ENCODE measurements at regions not wholly inside any gene's neighbourhood (a gene's known extent, or its start where the extent isn't known, plus 50 kb on each side); places are given as distances from the start of the nearest gene placed in this dataset.

GRCh38 chr3:95613993-95614392 lies 1200.4 kb upstream of the EPHA6 start:
- WGBS, 3 donors, result 55 to 64% (median 58%) methylated on average over 1 of the region's 1 CpG
- H3K4me3 ChIP-seq, result no peak overlapping the region
- intact Hi-C loops (cut with DNase I), result no loop called here
- DNase-seq (no peak), ATAC-seq (no peak)
- no peaks in the 10 kb centered on the region for H3K9me3 ChIP-seq
- H3K4me1 ChIP-seq, result no peaks in the 10 kb centered on the region
- H3K27me3 ChIP-seq (ENCODE audit: insufficient read depth in 3 of 3, low read length in 2 of 3), result no peaks in the 10 kb centered on the region
- H3K36me3 ChIP-seq (ENCODE audit: insufficient read depth in 1 of 2, low read depth in 1 of 2), result no peaks in the 10 kb centered on the region
- no peak overlapping the region for H3K27ac ChIP-seq
- no peak for TF ChIP-seq CTCF (IDR thresholded peaks at IDR 0.05)

- H3K27ac ChIP-seq, result no peak overlapping the region
- no peaks in the 10 kb centered on the region for H3K27me3 ChIP-seq (ENCODE audit: insufficient read depth in 3 of 3, low read length in 2 of 3)
- ATAC-seq (no peak), DNase-seq (no peak)
- WGBS, 3 donors, result 84% methylated on average over 4 of the region's 4 CpGs
- no peaks in the 10 kb centered on the region for H3K36me3 ChIP-seq (ENCODE audit: insufficient read depth in 1 of 2, low read depth in 1 of 2)
- TF ChIP-seq CTCF (IDR thresholded peaks at IDR 0.05), result no peak
- no peaks in the 10 kb centered on the region for H3K4me1 ChIP-seq
- H3K9me3 ChIP-seq, result no peaks in the 10 kb centered on the region
- intact Hi-C loops (cut with DNase I), result no loop called here
- no peak overlapping the region for H3K4me3 ChIP-seq
Observed at GRCh38 chr3:95615592-95616310, 1198.6 kb upstream of the EPHA6 start.

- Histone ChIP-seq H3K27ac (no peak overlapping the region), H3K36me3 (ENCODE audit: insufficient read depth in 1 of 2, low read depth in 1 of 2) (no peaks in the 10 kb centered on the region), H3K9me3 (no peaks in the 10 kb centered on the region), H3K27me3 (ENCODE audit: insufficient read depth in 3 of 3, low read length in 2 of 3) (no peaks in the 10 kb centered on the region), H3K4me1 (no peaks in the 10 kb centered on the region), H3K4me3 (no peak overlapping the region)
- DNase-seq (no peak), ATAC-seq (no peak)
- TF ChIP-seq CTCF (IDR thresholded peaks at IDR 0.05), result no peak
- WGBS, 3 donors, result 88 to 96% (median 93%) methylated on average over 3 of the region's 3 CpGs
- intact Hi-C loops (cut with DNase I), result no loop called here
Observed at GRCh38 chr3:95626107-95626506, 1188.3 kb upstream of the EPHA6 start.

- no peaks in the 10 kb centered on the region for H3K27me3 ChIP-seq (ENCODE audit: insufficient read depth in 3 of 3, low read length in 2 of 3)
- no peaks in the 10 kb centered on the region for H3K9me3 ChIP-seq
- intact Hi-C loops (cut with DNase I), result no loop called here
- TF ChIP-seq CTCF (IDR thresholded peaks at IDR 0.05), result no peak
- no peak overlapping the region for H3K4me3 ChIP-seq
- no peak for ATAC-seq
- H3K36me3 ChIP-seq (ENCODE audit: insufficient read depth in 1 of 2, low read depth in 1 of 2), result no peaks in the 10 kb centered on the region
- WGBS, 3 donors, result 46 to 54% (median 51%) methylated on average over 4 of the region's 4 CpGs
- no peak overlapping the region for H3K27ac ChIP-seq
- H3K4me1 ChIP-seq, result no peaks in the 10 kb centered on the region
- no peak for DNase-seq
Observed at GRCh38 chr3:95627293-95627692, 1187.1 kb upstream of the EPHA6 start.

- H3K4me3 ChIP-seq, result no peak overlapping the region
- TF ChIP-seq CTCF (IDR thresholded peaks at IDR 0.05), result no peak
- H3K36me3 ChIP-seq (ENCODE audit: insufficient read depth in 1 of 2, low read depth in 1 of 2), result no peaks in the 10 kb centered on the region
- ATAC-seq (no peak), DNase-seq (no peak)
- no peaks in the 10 kb centered on the region for H3K9me3 ChIP-seq
- H3K4me1 ChIP-seq, result no peaks in the 10 kb centered on the region
- H3K27me3 ChIP-seq (ENCODE audit: insufficient read depth in 3 of 3, low read length in 2 of 3), result no peaks in the 10 kb centered on the region
- intact Hi-C loops (cut with DNase I), result no loop called here
- H3K27ac ChIP-seq, result no peak overlapping the region
- 12 to 26% (median 19%) methylated on average over 2 of the region's 2 CpGs for WGBS, 3 donors
Observed at GRCh38 chr3:95627697-95628096, 1186.7 kb upstream of the EPHA6 start.
